Activated CD8-positive, alpha-beta memory T cell treated with anti-CD3 and anti-CD28 coated beads, Interleukin-2, amount 50 U/mL, for 48 hours (primary cell): ENCODE measurements at regions not wholly inside any gene's neighbourhood (a gene's known extent, or its start where the extent isn't known, plus 50 kb on each side); places are given as distances from the start of the nearest gene placed in this dataset.
"Not testable (repeated sequence)": the region's sequence is repeated elsewhere in the genome, so short reads cannot be mapped to it uniquely, and the experiment has no call there.

Experiments
- DNase-seq: peaks from one replicate; pipeline ENCODE4 v3.0.0-alpha.2; 2020

- DNase-seq, result no peak
Measured at GRCh38 chr7:17095931-17096330, 202.5 kb upstream of the AHR start.

- no peak for DNase-seq
Measured at GRCh38 chr7:17097668-17098297, 200.7 kb upstream of the AHR start.

GRCh38 chr7:17098515-17098914 lies 199.9 kb upstream of the AHR start:
- no peak for DNase-seq

DNA sequence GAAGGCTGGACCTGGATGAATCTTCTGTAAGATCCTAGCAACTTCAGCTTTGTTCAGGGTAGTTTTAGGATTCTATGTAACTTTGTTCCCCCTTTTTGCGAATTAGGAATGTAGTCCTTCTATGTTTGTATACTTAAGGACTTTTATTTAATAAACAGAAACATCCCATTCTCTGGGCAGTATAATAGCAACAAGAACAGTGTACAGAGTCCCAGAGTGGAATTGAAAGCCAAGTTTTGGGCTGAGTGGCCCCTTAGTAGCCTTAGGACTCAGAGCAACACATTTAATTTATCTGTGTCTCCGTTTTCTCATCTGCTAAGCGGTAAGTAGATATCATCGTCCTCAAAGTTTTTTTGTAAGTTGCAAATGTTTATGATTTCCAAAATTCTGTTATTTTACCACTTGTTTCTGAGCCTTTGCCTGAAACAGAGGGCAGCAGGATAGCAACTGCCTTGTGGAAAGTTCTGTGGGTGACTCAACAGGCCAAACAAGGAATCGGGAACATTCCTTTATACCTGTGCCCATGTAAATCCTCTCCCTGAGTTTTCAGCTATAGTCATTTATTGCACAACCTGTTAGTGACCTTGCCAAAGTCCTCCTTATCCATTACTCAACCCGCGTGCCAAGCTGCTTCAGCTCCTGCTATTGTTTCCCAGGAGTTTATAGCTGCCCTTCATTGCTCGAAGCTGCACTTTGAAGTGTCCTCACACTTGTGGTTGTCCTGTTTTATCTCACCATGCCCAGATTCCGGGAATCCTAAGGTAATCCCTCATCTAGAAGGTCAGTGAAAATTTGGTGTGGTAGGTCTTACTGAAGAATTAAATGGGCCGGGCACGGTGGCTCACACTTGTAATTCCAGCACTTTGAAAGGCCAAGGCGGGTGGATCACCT lies 199.1 kb upstream of the AHR start:
- DNase-seq, result no peak

DNA sequence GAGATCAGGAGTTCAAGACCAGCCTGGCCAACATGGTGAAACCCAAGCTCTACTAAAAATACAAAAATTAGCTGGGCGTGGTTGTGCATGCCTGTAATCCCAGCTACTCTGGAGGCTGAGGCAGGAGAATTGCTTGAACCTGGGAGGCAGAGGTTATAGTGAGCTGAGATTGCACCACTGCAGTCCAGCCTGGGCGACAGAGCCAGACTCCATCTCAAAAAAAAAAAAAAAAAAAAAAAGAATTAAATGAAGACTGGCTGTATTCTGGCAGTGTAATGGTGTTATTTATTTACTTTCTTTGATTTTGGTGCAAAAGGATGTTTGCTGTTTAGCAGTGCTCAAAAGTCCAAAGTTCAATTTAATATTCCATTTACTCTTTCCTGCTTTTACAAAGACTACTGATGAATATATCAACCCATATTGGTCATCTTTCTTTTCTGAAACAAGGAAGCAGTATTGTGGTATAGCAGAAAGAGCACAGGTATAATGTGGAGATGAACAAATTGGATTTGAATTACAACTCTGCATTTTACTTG lies 198.4 kb upstream of the AHR start:
- DNase-seq, result not testable (repeated sequence)

DNA sequence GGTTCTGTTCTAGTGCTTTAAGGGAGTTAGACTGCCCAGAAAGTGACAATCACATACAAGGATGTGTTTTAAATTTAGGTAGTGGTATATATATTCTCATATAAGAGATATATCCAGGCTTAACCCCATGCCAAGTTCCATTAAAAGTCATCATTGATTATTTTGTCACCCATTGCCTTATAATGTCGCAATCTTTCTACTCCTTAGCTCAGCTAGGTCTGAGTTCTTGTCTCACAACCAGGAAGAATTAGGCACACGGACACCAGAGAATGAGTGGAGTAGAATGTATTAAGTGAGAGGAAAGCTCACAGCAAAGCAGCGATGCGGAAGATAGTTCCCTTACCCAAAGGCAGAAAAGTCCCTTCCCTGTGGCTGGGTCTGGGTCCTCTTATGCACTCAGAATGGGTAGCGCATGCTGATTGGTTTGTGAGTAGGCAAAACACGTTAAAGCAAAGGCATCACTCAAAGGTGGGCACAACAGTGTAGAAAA lies 197.2 kb upstream of the AHR start:
- DNase-seq, result no peak

- DNase-seq, result no peak
Measured at GRCh38 chr7:17103170-17103569, 195.3 kb upstream of the AHR start.

DNA sequence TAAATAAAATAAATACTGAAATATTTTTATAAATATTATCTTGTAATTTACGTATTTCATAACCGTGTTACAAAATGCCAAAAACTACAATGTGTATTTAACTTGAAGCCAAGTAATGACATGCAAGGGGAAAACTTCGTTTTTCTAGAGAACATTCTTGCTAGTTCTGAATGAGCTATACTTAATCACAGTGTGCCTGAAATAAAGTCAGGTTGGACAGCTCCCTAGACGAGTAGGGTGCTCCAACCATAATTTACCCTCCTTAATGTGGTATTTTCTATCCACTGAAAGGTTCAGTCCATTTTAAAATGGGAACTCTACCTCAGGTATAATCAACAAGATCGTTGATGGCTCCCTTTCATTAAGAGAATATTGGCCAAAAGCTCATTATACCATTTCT lies 194.5 kb upstream of the AHR start:
- DNase-seq, result no peak

DNA sequence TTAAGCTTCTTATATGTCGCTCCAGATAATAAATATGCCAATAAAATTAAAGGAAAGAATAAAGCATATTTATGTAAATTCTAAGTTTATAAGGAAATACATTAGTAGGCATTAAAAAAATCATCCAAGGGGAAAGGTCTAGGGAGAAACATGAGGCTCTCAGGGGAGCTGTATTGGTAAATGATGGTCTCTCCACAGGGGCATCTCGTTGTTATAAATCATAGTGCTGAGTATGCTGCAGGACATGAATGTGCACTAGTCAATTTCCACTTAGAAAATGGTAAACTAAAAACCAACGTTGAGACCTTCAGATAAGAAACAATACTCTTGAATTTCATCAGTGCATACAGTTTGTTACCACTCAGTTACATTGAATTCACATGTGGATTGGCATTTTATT lies 194.0 kb upstream of the AHR start:
- no peak for DNase-seq

DNA sequence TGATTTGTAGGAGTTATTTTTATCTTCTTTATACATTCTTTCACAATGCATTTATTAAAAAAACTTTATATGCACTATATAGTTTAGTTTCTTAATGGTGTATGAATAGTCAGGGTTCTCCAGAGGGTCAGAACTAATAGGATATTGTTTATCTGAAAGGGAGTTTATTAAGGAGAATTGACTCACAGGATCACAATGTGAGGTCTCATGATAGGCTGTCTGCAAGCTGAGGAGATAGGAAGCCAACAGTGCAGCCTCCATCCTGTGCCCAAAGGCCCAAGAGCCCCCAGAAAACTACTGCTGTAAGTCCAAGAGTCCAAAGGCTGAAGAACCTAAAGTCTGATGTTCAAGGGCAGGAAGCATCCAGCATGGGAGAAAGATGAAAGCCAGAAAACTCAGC lies 192.8 kb upstream of the AHR start:
- DNase-seq, result no peak

- DNase-seq, result no peak
Measured at GRCh38 chr7:17108049-17108584, 190.3 kb upstream of the AHR start.

DNA sequence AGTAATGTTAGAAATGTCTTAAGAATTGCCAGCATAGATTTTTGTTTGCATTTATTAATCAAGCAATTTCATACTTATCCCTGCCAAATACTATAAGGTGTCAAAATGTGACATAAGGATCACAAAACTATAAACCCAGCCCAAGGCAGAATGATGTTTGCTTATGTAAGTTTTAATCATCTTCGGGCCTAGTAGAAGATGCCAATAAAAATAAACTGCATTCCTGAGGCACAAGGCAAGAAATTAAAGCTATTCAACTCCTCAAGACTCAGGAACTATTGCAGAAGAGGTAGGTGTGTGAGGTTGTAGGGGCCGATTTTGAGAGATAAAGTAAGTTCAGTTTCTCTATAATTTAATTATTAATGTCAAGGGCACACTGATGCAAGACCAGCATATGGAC lies 189.4 kb upstream of the AHR start:
- no peak for DNase-seq

DNA sequence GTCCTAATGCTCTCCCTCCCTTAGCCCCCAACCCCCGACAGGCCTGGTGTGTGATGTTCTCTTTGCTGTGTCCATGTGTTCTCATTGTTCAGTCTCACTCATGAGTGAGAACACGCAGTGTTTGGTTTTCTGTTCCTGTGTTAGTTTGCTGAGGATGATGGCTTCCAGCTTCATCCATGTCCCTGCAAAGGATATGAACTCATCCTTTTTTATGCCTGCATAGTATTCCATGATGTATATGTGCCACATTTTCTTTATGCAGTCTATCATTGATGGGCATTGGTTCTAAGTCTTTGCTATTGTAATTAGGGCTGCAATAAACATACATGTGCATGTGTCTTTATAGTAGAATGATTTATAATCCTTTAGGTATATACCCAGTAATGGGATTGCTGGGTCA lies 184.7 kb upstream of the AHR start:
- DNase-seq, result not testable (repeated sequence)

GRCh38 chr7:17118412-17118811 lies 180.0 kb upstream of the AHR start:
- DNase-seq, result no peak

- DNase-seq, result no peak
Measured at GRCh38 chr7:17120756-17121155, 177.7 kb upstream of the AHR start.

- DNase-seq, result no peak
Measured at GRCh38 chr7:17121671-17122070, 176.8 kb upstream of the AHR start.

DNA sequence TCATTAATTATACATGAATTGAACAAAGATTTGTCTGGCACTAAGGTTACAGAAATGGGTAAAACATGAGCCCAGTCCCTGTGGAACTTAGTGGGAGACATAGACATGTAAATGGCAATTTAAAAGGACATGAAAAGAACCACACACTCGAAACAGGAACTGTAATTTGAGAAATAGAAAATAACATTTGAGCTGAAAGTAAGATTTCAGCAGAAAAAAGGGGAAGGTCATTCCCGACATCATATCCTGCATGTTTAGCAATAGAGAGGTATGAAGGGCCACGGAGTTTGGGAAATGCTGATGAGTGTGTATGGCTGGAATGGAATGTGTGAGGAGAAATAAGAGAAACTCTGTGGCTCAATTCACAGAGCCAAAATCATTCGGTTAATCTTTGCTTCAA lies 175.4 kb upstream of the AHR start:
- DNase-seq, result no peak

- DNase-seq, result no peak
Measured at GRCh38 chr7:17126413-17127268, 171.8 kb upstream of the AHR start.

DNA sequence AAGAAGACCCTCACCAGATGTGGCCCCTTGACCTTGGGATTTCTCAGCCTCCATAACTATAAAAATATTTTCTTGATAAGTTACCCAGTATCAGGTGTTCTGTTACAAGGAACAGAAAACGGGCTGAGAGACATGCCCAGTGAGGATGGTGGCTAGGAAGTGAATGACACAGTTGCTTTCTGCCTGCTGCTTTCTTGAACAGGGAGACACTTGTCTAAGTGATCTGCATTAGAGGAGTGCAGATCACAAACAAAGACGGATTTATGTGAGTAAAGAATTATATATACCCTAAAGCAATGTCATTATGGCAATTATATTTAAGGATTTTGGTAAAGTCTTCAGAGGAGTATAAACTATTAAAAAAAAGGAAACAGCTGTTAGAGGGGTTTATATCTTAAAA lies 169.2 kb upstream of the AHR start:
- DNase-seq, result no peak

DNA sequence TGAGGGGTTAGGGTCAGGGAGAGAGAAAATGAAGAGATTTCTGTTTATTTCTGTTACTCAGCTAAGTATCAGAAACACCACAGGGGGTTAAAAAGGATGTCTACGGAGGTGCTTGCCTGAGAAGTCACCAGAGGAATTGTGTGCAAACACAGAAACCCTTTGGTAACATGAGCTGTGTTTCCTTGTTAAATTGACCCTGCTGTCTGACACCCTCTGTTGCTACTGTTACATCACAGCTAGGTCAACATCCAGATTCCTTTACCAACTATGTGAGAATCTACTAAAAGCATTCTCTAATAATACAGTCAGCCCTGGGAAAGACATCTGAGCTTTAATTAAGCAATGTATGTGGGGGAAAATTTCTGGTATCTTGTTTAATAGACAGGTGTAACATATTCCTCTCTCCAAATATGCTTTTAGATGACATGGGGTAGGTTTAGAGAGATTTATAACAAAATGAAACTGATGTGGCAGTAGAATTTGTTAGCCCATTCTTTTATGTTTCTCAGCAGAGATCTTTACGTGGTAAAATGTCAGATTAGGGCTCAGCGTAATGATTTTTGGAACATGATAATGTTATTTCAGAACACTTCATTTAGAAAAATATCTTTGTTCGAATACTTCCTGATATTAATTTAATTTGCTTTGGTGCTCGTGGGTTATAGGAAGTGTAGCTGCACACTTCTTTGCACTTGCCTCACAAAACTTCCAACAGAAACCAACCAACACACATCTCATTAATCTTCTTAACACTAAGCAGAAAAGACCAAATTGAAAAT lies 168.0 kb upstream of the AHR start:
- DNase-seq, result no peak

DNA sequence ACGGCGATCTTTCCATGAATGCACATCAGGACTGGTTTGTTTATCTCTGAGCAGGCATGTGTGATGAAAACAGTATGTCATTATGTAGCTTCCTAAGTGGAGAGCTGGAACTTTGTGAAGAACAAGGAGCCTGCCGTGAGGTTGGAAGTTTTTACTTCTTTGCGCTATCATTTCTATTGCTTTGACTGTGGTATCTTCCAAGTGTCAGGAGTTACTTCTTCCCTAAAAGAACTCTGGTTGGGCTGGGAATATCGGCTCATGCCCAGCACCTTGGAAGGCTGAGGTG lies 167.4 kb upstream of the AHR start:
- no peak for DNase-seq

GRCh38 chr7:17131983-17132655 lies 166.3 kb upstream of the AHR start:
- no peak for DNase-seq
